ENCODE measurements at regions not wholly inside any gene's neighbourhood (a gene's known extent, or its start where the extent isn't known, plus 50 kb on each side); places are given as distances from the start of the nearest gene placed in this dataset.

DNA sequence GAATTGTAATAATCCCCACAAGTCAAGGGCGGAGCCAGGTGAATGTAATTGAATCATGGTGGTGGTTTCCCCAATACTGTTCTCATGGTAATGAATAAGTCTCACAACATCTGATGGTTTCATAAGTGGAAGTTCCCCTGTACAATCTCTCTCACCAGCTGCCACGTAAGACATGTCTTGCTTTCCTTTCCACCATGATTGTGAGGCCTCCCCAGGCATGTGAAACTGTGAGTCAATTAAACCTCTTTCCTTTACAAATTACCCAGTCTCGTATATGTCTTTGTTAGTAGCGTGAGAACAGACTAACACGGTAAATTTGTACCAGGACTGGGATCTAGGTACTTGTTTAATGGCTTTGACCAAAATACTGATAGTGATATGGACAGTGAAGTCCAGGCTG lies 744.3 kb upstream of the REG3G start:
- Histone ChIP-seq H3K27me3 (ENCODE audit: insufficient read depth, low read length) (no peaks in the 10 kb centered on the region), H4K20me1 (ENCODE audit: control insufficient read depth, insufficient read depth, insufficient read length) (no peaks in the 10 kb centered on the region), H4K91ac (ENCODE audit: insufficient read length, low read depth, low read length) (no peak overlapping the region), H2BK15ac (ENCODE audit: low read depth, low read length) (no peak overlapping the region), H3K27ac (ENCODE audit: insufficient read length, low read depth, low read length) (no peak overlapping the region), H2BK12ac (ENCODE audit: insufficient read length, low read depth, low read length) (no peak overlapping the region), H3K79me1 (ENCODE audit: insufficient read depth, low read depth, low read length, poor library complexity, severe bottlenecking) (no peaks in the 10 kb centered on the region), H3K4me1 (ENCODE audit: insufficient read depth, low read length) (no peaks in the 10 kb centered on the region), H2BK120ac (ENCODE audit: low read depth, low read length, poor library complexity, severe bottlenecking) (no peak overlapping the region), H3K9me3 (ENCODE audit: control insufficient read depth, low read depth, low read length) (no peaks in the 10 kb centered on the region), H3K4ac (ENCODE audit: low read depth, low read length) (no peak overlapping the region), H2BK20ac (ENCODE audit: low read depth, low read length, poor library complexity, severe bottlenecking) (no peak overlapping the region), H4K5ac (ENCODE audit: insufficient read length, low read depth, low read length) (no peak overlapping the region), H3K56ac (ENCODE audit: insufficient read length, low read depth, low read length) (no peak overlapping the region), H2AK5ac (ENCODE audit: insufficient read length, low read length) (no peak overlapping the region), H3T11ph (ENCODE audit: low read length) (no peak overlapping the region), H3K23me2 (ENCODE audit: insufficient read length, low read depth, low read length, poor library complexity, severe bottlenecking) (no peaks in the 10 kb centered on the region), H3K18ac (ENCODE audit: insufficient read length, low read depth, low read length) (no peak overlapping the region), H4K8ac (replicated peaks; ENCODE audit: insufficient read length, low read depth, low read length) (no peak overlapping the region), H3K79me2 (ENCODE audit: insufficient read depth, low read length) (no peaks in the 10 kb centered on the region), H3K9ac (ENCODE audit: extremely low read depth, insufficient read length, low read length) (no peak overlapping the region), H3K4me2 (ENCODE audit: insufficient read depth, insufficient read length, low read length) (no peak overlapping the region), H2AFZ (ENCODE audit: low read length) (no peak overlapping the region), H3K23ac (ENCODE audit: insufficient read length, low read depth, low read length) (no peak overlapping the region), H2BK5ac (ENCODE audit: insufficient read length, low read length) (no peak overlapping the region), H3K14ac (ENCODE audit: insufficient read depth, low read length) (no peak overlapping the region)
- no CpG with 5 or more reads among the region's 5 CpGs for WGBS (ENCODE audit: extremely low coverage, insufficient read length, low lambda C conversion rate)
- DNase-seq: no peak
- H3K4me1 Mint-ChIP-seq: no peaks in the 10 kb centered on the region
- peaks cover 3 to 10% (median 4%) of the 10 kb centered on the region in 3 experiments; a peak in 5 of 7 replicates for H3K36me3 Mint-ChIP-seq (ENCODE audit: insufficient read depth in 1 of 3, low read depth in 3 of 3)
- TF ChIP-seq, protein P1, sequence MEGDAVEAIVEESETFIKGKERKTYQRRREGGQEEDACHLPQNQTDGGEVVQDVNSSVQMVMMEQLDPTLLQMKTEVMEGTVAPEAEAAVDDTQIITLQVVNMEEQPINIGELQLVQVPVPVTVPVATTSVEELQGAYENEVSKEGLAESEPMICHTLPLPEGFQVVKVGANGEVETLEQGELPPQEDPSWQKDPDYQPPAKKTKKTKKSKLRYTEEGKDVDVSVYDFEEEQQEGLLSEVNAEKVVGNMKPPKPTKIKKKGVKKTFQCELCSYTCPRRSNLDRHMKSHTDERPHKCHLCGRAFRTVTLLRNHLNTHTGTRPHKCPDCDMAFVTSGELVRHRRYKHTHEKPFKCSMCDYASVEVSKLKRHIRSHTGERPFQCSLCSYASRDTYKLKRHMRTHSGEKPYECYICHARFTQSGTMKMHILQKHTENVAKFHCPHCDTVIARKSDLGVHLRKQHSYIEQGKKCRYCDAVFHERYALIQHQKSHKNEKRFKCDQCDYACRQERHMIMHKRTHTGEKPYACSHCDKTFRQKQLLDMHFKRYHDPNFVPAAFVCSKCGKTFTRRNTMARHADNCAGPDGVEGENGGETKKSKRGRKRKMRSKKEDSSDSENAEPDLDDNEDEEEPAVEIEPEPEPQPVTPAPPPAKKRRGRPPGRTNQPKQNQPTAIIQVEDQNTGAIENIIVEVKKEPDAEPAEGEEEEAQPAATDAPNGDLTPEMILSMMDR (conservative IDR thresholded peaks at IDR 0.05): no peak
- H3K27ac Mint-ChIP-seq: no peak overlapping the region; a peak in 1 of 7 replicates
- H3K27me3 Mint-ChIP-seq (ENCODE audit: low read depth): no peaks in the 10 kb centered on the region
- H3K9me3 Mint-ChIP-seq: peaks cover 11 to 16% of the 10 kb centered on the region in 2 experiments
- H3K4me3 Mint-ChIP-seq: no peak overlapping the region

Data from H9 (cell line).